IPS DF 6.9 (cell line): ENCODE measurements at regions not wholly inside any gene's neighbourhood (a gene's known extent, or its start where the extent isn't known, plus 50 kb on each side); places are given as distances from the start of the nearest gene placed in this dataset.

Experiments
- DNase-seq: peaks from one replicate; pipeline ENCODE4 v3.0.0-alpha.2; 2013; ENCODE audit warnings: low read depth, low spot score
- H3K27ac ChIP-seq: one replicate; pipeline ENCODE4 v1.5.1; 2013; ENCODE audit warnings: low read length, control low read depth
- H3K27me3 ChIP-seq: 2 replicates; pipeline ENCODE4 v1.6.1; 2013; ENCODE audit warnings: mild to moderate bottlenecking, low read length; ENCODE audit not compliant: control insufficient read depth, insufficient read depth
- H3K36me3 ChIP-seq: 2 replicates; pipeline ENCODE4 v1.6.1; 2013; ENCODE audit warnings: low read length; ENCODE audit not compliant: control insufficient read depth, insufficient read depth
- H3K4me1 ChIP-seq: 2 replicates; pipeline ENCODE4 v1.6.1; 2013; ENCODE audit warnings: low read length; ENCODE audit not compliant: control insufficient read depth, insufficient read depth
- H3K4me3 ChIP-seq: 2 replicates; pipeline ENCODE4 v1.5.1; 2013; ENCODE audit warnings: mild to moderate bottlenecking, low read length
- H3K9me3 ChIP-seq: 2 replicates; pipeline ENCODE4 v1.6.1; 2013; ENCODE audit warnings: low read length, inconsistent platforms; ENCODE audit not compliant: control insufficient read depth, insufficient read depth
- WGBS: extraction: QIAGEN DNeasy Blood & Tissue Kit; methylation state at CpG from one replicate; pipeline ENCODE4 v1.1.7; 2013; ENCODE audit warnings: mixed read lengths, missing lambda C conversion rate; ENCODE audit not compliant: insufficient read length, insufficient coverage; 5-methylcytosine and 5-hydroxymethylcytosine counted together

- WGBS: no CpG with 5 or more reads among the region's 3 CpGs
- H3K27ac ChIP-seq: no peak overlapping the region
- H3K9me3 ChIP-seq: no peaks in the 10 kb centered on the region
- peaks cover 2% of the 10 kb centered on the region; the same call in 1 of the 2 replicates for H3K4me1 ChIP-seq
- H3K36me3 ChIP-seq: no peaks in the 10 kb centered on the region
- H3K27me3 ChIP-seq: no peaks in the 10 kb centered on the region
- no peak overlapping the region for H3K4me3 ChIP-seq
- no peak for DNase-seq
Observed at GRCh38 chr4:123869286-123870215, 473.0 kb downstream of the SPRY1 start.

GRCh38 chr4:123870216-123870876 lies 473.8 kb downstream of the SPRY1 start:
- H3K4me1 ChIP-seq: peaks cover 2% of the 10 kb centered on the region; the same call in 1 of the 2 replicates
- no CpG with 5 or more reads among the region's 4 CpGs for WGBS
- no peaks in the 10 kb centered on the region for H3K9me3 ChIP-seq
- no peaks in the 10 kb centered on the region for H3K27me3 ChIP-seq
- DNase-seq: no peak
- H3K36me3 ChIP-seq: no peaks in the 10 kb centered on the region
- H3K27ac ChIP-seq: no peak overlapping the region
- H3K4me3 ChIP-seq: no peak overlapping the region

GRCh38 chr4:123871341-123871740 lies 474.7 kb downstream of the SPRY1 start:
- Histone ChIP-seq H3K27ac (no peak overlapping the region), H3K4me3 (no peak overlapping the region), H3K36me3 (no peaks in the 10 kb centered on the region), H3K9me3 (no peaks in the 10 kb centered on the region), H3K4me1 (peaks cover 2% of the 10 kb centered on the region; the same call in 1 of the 2 replicates), H3K27me3 (no peaks in the 10 kb centered on the region)
- WGBS: no CpG with 5 or more reads among the region's 6 CpGs
- no peak for DNase-seq

DNA sequence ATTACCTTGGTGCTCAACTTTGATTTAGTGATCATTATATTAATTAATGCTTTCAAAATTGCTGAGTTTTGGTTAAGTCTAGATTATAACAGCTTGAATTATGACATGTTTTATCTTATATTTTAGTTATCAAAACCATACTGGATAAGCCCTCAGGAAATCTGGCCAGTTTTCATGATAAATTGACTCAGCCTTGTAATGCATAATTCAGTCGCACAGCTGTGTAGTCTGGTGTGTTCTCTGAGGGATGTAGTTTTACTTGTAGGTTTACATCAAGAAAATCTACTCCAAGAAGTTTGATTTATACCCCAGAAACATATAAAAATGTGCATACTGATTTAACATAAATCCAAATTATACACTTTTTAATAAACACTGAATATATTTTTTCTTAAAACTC lies 477.5 kb downstream of the SPRY1 start:
- no peak for DNase-seq
- WGBS: no CpG with 5 or more reads among the region's 1 CpG
- H3K27me3 ChIP-seq: no peaks in the 10 kb centered on the region
- H3K4me1 ChIP-seq: peaks cover 2% of the 10 kb centered on the region; the same call in 1 of the 2 replicates
- H3K9me3 ChIP-seq: no peaks in the 10 kb centered on the region
- H3K36me3 ChIP-seq: no peaks in the 10 kb centered on the region
- no peak overlapping the region for H3K4me3 ChIP-seq
- H3K27ac ChIP-seq: no peak overlapping the region

- no peak overlapping the region for H3K27ac ChIP-seq
- no peaks in the 10 kb centered on the region for H3K9me3 ChIP-seq
- no peak for DNase-seq
- no peaks in the 10 kb centered on the region for H3K27me3 ChIP-seq
- H3K4me3 ChIP-seq: no peak overlapping the region
- H3K4me1 ChIP-seq: no peaks in the 10 kb centered on the region
- 100% methylated on average over 2 of the region's 4 CpGs for WGBS
- H3K36me3 ChIP-seq: no peaks in the 10 kb centered on the region
Observed at GRCh38 chr4:123876143-123876542, 479.5 kb downstream of the SPRY1 start.

GRCh38 chr4:123876671-123877101 lies 480.1 kb downstream of the SPRY1 start:
- Histone ChIP-seq H3K27ac (no peak overlapping the region), H3K4me1 (no peaks in the 10 kb centered on the region), H3K4me3 (no peak overlapping the region), H3K27me3 (no peaks in the 10 kb centered on the region), H3K36me3 (no peaks in the 10 kb centered on the region), H3K9me3 (no peaks in the 10 kb centered on the region)
- no CpG with 5 or more reads among the region's 2 CpGs for WGBS
- DNase-seq: no peak

DNA sequence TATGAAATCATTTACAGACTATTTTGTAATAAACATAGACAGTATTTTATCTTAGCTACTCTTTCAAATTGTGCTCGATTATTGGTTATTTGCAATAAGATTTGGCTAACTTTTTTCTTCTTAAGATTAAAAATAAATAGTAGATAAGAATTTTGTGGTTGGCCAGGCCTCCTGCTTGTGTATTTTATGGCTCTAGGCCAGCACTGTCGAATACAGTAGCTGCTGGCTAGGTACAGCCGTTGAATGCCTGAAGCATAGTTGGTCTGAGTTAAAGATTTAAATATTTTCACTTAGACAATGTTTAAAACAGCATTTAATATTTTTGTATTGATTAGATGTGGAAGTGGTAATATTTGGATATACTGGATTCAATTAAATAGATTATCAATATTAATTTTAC lies 481.0 kb downstream of the SPRY1 start:
- Histone ChIP-seq H3K4me1 (no peaks in the 10 kb centered on the region), H3K9me3 (no peaks in the 10 kb centered on the region), H3K27ac (no peak overlapping the region), H3K4me3 (no peak overlapping the region), H3K36me3 (no peaks in the 10 kb centered on the region), H3K27me3 (no peaks in the 10 kb centered on the region)
- no CpG with 5 or more reads among the region's 3 CpGs for WGBS
- DNase-seq: no peak

GRCh38 chr4:123878976-123879375 lies 482.4 kb downstream of the SPRY1 start:
- Histone ChIP-seq H3K36me3 (no peaks in the 10 kb centered on the region), H3K4me1 (no peaks in the 10 kb centered on the region), H3K27ac (no peak overlapping the region), H3K4me3 (no peak overlapping the region), H3K27me3 (no peaks in the 10 kb centered on the region), H3K9me3 (no peaks in the 10 kb centered on the region)
- DNase-seq: no peak
- no CpG with 5 or more reads among the region's 8 CpGs for WGBS

- Histone ChIP-seq H3K36me3 (no peaks in the 10 kb centered on the region), H3K4me3 (no peak overlapping the region), H3K9me3 (no peaks in the 10 kb centered on the region), H3K27ac (no peak overlapping the region), H3K27me3 (no peaks in the 10 kb centered on the region), H3K4me1 (no peaks in the 10 kb centered on the region)
- no CpG with 5 or more reads among the region's 3 CpGs for WGBS
- no peak for DNase-seq
Observed at GRCh38 chr4:123880631-123881030, 484.0 kb downstream of the SPRY1 start.

GRCh38 chr4:123884922-123885321 lies 488.3 kb downstream of the SPRY1 start:
- no peak for DNase-seq
- Histone ChIP-seq H3K36me3 (no peaks in the 10 kb centered on the region), H3K27me3 (no peaks in the 10 kb centered on the region), H3K9me3 (no peaks in the 10 kb centered on the region), H3K27ac (no peak overlapping the region), H3K4me1 (no peaks in the 10 kb centered on the region), H3K4me3 (no peak overlapping the region)
- no CpG with 5 or more reads among the region's 6 CpGs for WGBS
